ENCODE measurements at regions not wholly inside any gene's neighbourhood (a gene's known extent, or its start where the extent isn't known, plus 50 kb on each side); places are given as distances from the start of the nearest gene placed in this dataset.
"Not testable (repeated sequence)": the region's sequence is repeated elsewhere in the genome, so short reads cannot be mapped to it uniquely, and the experiment has no call there.

DNA sequence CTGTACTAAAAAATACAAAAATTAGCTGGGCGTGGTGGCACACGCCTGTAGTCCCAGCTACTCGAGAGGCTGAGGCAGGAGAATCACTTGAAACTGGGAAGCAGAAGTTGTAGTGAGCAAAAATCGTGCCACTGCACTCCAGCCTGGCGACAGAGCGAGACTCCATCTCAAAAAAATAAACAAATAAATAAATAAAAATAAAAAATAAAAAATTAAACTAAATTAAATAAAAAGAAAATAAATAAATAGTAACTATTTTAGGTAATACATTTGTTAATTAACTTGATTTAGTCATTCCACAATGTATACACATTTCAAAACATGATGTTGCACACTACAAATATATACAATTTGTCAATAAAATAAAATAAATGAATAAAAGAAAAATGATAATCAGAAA lies 116.3 kb upstream of the RFX3 start:
- H3K27ac ChIP-seq (ENCODE audit: low read depth in 2 of 2, low read length in 2 of 2); H3K9me3 ChIP-seq (ENCODE audit: control insufficient read depth in 2 of 2, low read length in 2 of 2); H3K9ac ChIP-seq (ENCODE audit: low read depth in 1 of 2, low read length in 2 of 2); H3K4me3 ChIP-seq (ENCODE audit: low read length in 2 of 2); H3K4me1 ChIP-seq (ENCODE audit: control insufficient read depth in 2 of 2, insufficient read depth in 2 of 2, low read length in 2 of 2); H3K27me3 ChIP-seq (ENCODE audit: control insufficient read depth in 2 of 2, insufficient read depth in 2 of 2, low read length in 2 of 2); H3K36me3 ChIP-seq (ENCODE audit: control insufficient read depth in 2 of 2, insufficient read depth in 2 of 2, low read length in 2 of 2): not testable (repeated sequence)

DNA sequence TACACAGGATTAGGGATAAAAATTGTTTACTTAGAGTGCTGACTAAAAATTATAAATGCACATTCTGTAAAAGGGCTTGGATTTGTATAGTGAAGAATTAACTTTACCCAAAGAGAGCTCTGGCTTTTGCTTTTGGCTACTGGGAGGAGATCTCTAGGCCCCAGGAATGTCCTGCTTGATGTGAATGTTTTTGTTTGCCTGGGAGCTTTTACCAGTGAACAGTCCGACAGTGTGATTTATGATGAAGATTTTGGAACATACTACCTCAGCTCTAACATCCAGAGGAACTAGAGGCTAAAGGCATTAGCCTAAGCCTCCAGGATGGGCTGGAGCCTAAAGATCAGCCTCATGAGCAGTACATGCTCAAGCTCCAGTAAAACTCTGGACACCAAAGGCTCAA lies 103.7 kb upstream of the RFX3 start:
- H3K27me3 ChIP-seq (ENCODE audit: control insufficient read depth in 2 of 2, insufficient read depth in 2 of 2, low read length in 2 of 2): no peaks in the 10 kb centered on the region
- H3K9ac ChIP-seq (ENCODE audit: low read depth in 1 of 2, low read length in 2 of 2): no peak overlapping the region
- no peak overlapping the region for H3K4me3 ChIP-seq (ENCODE audit: low read length in 2 of 2)
- no peak overlapping the region for H3K27ac ChIP-seq (ENCODE audit: low read depth in 2 of 2, low read length in 2 of 2)
- no peaks in the 10 kb centered on the region for H3K9me3 ChIP-seq (ENCODE audit: control insufficient read depth in 2 of 2, low read length in 2 of 2)
- no peaks in the 10 kb centered on the region for H3K36me3 ChIP-seq (ENCODE audit: control insufficient read depth in 2 of 2, insufficient read depth in 2 of 2, low read length in 2 of 2)
- no peaks in the 10 kb centered on the region for H3K4me1 ChIP-seq (ENCODE audit: control insufficient read depth in 2 of 2, insufficient read depth in 2 of 2, low read length in 2 of 2)

DNA sequence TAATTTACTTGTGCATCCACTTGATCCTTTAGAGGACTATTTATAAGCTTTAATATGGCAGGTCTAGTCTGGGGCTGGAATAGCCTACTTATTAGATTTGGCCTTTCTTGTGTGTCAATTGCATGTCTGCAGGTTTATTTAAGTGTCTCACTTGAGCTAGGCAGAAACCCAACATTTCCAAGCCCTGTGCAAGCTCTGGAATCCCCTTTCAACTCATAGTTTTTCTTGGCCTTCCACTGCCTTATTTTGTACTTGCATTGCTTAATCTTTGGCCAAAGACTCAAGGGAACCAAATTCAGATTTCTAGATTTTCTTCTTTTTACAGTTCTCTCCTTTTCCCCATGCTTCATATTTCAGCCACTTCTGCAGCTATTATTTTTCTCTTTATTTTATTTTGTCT lies 102.4 kb upstream of the RFX3 start:
- no peak overlapping the region for H3K9ac ChIP-seq (ENCODE audit: low read depth in 1 of 2, low read length in 2 of 2)
- no peaks in the 10 kb centered on the region for H3K36me3 ChIP-seq (ENCODE audit: control insufficient read depth in 2 of 2, insufficient read depth in 2 of 2, low read length in 2 of 2)
- H3K4me3 ChIP-seq (ENCODE audit: low read length in 2 of 2): no peak overlapping the region
- no peaks in the 10 kb centered on the region for H3K4me1 ChIP-seq (ENCODE audit: control insufficient read depth in 2 of 2, insufficient read depth in 2 of 2, low read length in 2 of 2)
- H3K27ac ChIP-seq (ENCODE audit: low read depth in 2 of 2, low read length in 2 of 2): no peak overlapping the region
- H3K9me3 ChIP-seq (ENCODE audit: control insufficient read depth in 2 of 2, low read length in 2 of 2): no peaks in the 10 kb centered on the region
- no peaks in the 10 kb centered on the region for H3K27me3 ChIP-seq (ENCODE audit: control insufficient read depth in 2 of 2, insufficient read depth in 2 of 2, low read length in 2 of 2)

DNA sequence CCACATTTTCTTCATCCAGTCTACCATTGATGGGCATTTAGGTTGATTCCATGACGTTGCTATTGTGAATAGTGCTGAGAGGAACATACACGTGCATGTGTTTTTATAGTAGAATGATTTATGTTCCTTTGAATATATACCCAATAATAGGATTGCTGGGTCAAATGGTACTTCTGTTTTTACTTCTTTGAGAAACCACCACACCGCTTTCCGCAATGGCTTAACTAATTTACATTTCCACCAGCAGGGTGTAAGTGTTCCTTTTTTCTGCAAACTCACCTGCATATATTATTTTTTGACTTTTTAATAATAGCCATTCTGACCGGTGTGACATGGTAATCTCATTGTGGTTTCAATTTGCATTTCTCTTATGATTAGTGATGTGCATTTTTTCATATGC lies 82.2 kb upstream of the RFX3 start:
- H3K36me3 ChIP-seq (ENCODE audit: control insufficient read depth in 2 of 2, insufficient read depth in 2 of 2, low read length in 2 of 2): no peaks in the 10 kb centered on the region
- no peaks in the 10 kb centered on the region for H3K4me1 ChIP-seq (ENCODE audit: control insufficient read depth in 2 of 2, insufficient read depth in 2 of 2, low read length in 2 of 2)
- no peaks in the 10 kb centered on the region for H3K9me3 ChIP-seq (ENCODE audit: control insufficient read depth in 2 of 2, low read length in 2 of 2)
- H3K9ac ChIP-seq (ENCODE audit: low read depth in 1 of 2, low read length in 2 of 2): no peak overlapping the region
- H3K27ac ChIP-seq (ENCODE audit: low read depth in 2 of 2, low read length in 2 of 2): no peak overlapping the region
- H3K27me3 ChIP-seq (ENCODE audit: control insufficient read depth in 2 of 2, insufficient read depth in 2 of 2, low read length in 2 of 2): no peaks in the 10 kb centered on the region
- H3K4me3 ChIP-seq (ENCODE audit: low read length in 2 of 2): no peak overlapping the region

DNA sequence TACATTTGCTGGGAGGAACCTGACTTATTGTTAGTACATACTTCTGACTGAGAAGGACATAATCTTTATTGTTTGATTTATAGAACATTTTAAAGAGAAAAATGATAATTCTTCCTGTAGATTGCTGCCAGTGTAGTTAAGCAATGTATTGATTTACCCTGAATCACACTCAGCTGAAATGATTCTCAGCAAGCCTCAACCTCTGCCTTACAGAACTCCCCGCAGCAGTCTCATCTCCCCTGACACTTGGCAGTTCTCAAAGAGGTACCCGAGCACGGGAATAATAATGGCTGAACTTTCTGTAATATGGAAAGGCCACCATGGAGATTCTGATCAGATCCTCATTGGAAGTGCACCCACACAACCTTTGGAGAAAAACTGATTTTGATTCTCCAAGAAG lies 74.9 kb upstream of the RFX3 start:
- H3K4me1 ChIP-seq (ENCODE audit: control insufficient read depth in 2 of 2, insufficient read depth in 2 of 2, low read length in 2 of 2): no peaks in the 10 kb centered on the region
- no peaks in the 10 kb centered on the region for H3K9me3 ChIP-seq (ENCODE audit: control insufficient read depth in 2 of 2, low read length in 2 of 2)
- H3K27me3 ChIP-seq (ENCODE audit: control insufficient read depth in 2 of 2, insufficient read depth in 2 of 2, low read length in 2 of 2): no peaks in the 10 kb centered on the region
- no peak overlapping the region for H3K9ac ChIP-seq (ENCODE audit: low read depth in 1 of 2, low read length in 2 of 2)
- no peak overlapping the region for H3K4me3 ChIP-seq (ENCODE audit: low read length in 2 of 2)
- no peak overlapping the region for H3K27ac ChIP-seq (ENCODE audit: low read depth in 2 of 2, low read length in 2 of 2)
- no peaks in the 10 kb centered on the region for H3K36me3 ChIP-seq (ENCODE audit: control insufficient read depth in 2 of 2, insufficient read depth in 2 of 2, low read length in 2 of 2)

DNA sequence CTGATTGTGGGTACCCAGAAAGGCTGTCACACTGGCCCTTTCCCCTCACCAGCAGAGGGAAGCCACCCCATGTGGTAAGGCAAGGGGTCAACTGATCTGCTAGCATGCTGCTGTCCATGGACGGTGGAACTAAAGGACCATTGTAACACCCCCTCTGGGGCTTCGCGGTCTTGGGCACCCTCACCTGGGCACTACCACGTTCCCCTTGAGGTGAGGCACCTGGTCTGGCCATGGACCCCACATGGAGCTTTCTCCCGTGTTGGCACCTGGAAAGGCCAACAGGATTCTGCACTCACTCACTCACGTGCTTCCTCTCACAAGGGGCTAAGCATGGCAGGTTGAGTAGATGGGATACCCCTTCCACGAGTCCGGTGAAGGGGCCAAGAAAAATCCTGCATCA lies 72.0 kb upstream of the RFX3 start:
- Histone ChIP-seq H3K27ac (ENCODE audit: low read depth in 2 of 2, low read length in 2 of 2) (no peak overlapping the region), H3K4me1 (ENCODE audit: control insufficient read depth in 2 of 2, insufficient read depth in 2 of 2, low read length in 2 of 2) (no peaks in the 10 kb centered on the region), H3K9me3 (ENCODE audit: control insufficient read depth in 2 of 2, low read length in 2 of 2) (no peaks in the 10 kb centered on the region)

DNA sequence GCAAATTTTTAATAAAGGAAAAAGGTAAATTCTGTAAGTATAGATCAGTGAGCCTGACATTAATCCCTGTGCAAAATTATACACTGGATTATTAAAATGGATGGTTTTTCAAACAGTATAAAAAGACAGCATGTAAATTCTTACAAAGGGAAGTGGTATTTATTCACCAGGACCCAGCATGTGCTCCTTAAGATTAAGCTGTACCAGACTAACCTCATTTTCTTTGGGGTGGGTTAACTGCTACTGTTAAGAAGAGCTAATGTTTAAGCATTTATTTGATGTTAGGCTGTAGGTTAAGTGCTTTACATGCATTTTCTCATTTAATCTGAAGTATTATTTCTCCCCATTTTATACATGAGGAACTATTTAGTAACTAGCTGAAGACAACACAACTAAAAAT lies 60.3 kb upstream of the RFX3 start:
- Histone ChIP-seq H3K9ac (ENCODE audit: low read depth in 1 of 2, low read length in 2 of 2) (no peak overlapping the region), H3K27me3 (ENCODE audit: control insufficient read depth in 2 of 2, insufficient read depth in 2 of 2, low read length in 2 of 2) (no peaks in the 10 kb centered on the region), H3K4me3 (ENCODE audit: low read length in 2 of 2) (no peak overlapping the region), H3K27ac (ENCODE audit: low read depth in 2 of 2, low read length in 2 of 2) (no peak overlapping the region), H3K36me3 (ENCODE audit: control insufficient read depth in 2 of 2, insufficient read depth in 2 of 2, low read length in 2 of 2) (no peaks in the 10 kb centered on the region), H3K9me3 (ENCODE audit: control insufficient read depth in 2 of 2, low read length in 2 of 2) (peaks cover 2 to 4% of the 10 kb centered on the region in 2 donors), H3K4me1 (ENCODE audit: control insufficient read depth in 2 of 2, insufficient read depth in 2 of 2, low read length in 2 of 2) (no peaks in the 10 kb centered on the region)

More for the DNA sequence above, 72.0 kb upstream of the RFX3 start:
- Histone ChIP-seq H3K27me3 (ENCODE audit: control insufficient read depth in 2 of 2, insufficient read depth in 2 of 2, low read length in 2 of 2) (no peaks in the 10 kb centered on the region), H3K4me3 (ENCODE audit: low read length in 2 of 2) (no peak overlapping the region), H3K36me3 (ENCODE audit: control insufficient read depth in 2 of 2, insufficient read depth in 2 of 2, low read length in 2 of 2) (no peaks in the 10 kb centered on the region), H3K9ac (ENCODE audit: low read depth in 1 of 2, low read length in 2 of 2) (no peak overlapping the region)

DNA sequence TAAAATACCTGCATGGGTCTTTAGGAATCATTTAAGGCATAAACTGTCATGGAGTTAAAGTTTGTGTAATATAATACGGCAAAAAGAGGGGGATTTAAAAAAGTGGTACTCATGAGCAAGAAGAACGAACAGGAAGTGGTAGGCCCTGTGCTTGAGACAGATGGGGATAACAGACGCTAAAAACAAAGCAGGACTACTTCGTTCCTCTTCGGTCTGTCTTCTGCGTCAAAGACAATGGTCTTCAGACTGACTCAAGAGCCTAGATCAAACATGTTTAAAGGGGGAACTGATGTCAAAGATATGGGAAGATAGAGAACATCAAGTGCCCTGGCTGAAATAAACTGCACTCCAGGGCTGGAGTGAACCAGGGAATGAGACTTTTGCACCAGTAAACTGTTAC lies 59.8 kb upstream of the RFX3 start:
- H3K4me1 ChIP-seq (ENCODE audit: control insufficient read depth in 2 of 2, insufficient read depth in 2 of 2, low read length in 2 of 2): no peaks in the 10 kb centered on the region
- H3K36me3 ChIP-seq (ENCODE audit: control insufficient read depth in 2 of 2, insufficient read depth in 2 of 2, low read length in 2 of 2): no peaks in the 10 kb centered on the region
- H3K4me3 ChIP-seq (ENCODE audit: low read length in 2 of 2): no peak overlapping the region
- H3K27me3 ChIP-seq (ENCODE audit: control insufficient read depth in 2 of 2, insufficient read depth in 2 of 2, low read length in 2 of 2): no peaks in the 10 kb centered on the region
- no peak overlapping the region for H3K27ac ChIP-seq (ENCODE audit: low read depth in 2 of 2, low read length in 2 of 2)
- H3K9me3 ChIP-seq (ENCODE audit: control insufficient read depth in 2 of 2, low read length in 2 of 2): peaks cover 2 to 4% of the 10 kb centered on the region in 2 donors
- no peak overlapping the region for H3K9ac ChIP-seq (ENCODE audit: low read depth in 1 of 2, low read length in 2 of 2)

DNA sequence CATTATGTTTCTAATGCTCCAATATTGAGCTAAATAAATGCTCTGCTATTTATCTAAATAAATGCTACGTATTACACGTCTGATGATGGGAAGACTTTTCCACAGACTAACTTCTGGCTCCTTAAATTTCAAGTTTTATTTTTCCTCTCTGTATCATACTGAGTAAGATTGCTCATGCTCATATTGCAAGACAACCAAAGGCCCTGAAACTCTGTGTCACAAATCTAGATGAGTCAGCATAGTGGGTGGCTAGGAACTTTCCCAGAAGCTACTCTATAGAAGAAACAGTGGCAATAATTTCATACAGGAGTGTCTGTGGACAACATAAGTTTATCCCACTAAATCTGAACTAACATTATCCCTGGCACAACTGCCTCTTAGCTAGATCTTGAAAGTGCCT lies 53.0 kb upstream of the RFX3 start:
- Histone ChIP-seq H3K4me1 (ENCODE audit: control insufficient read depth in 2 of 2, insufficient read depth in 2 of 2, low read length in 2 of 2) (no peaks in the 10 kb centered on the region), H3K27me3 (ENCODE audit: control insufficient read depth in 2 of 2, insufficient read depth in 2 of 2, low read length in 2 of 2) (no peaks in the 10 kb centered on the region), H3K4me3 (ENCODE audit: low read length in 2 of 2) (no peak overlapping the region), H3K27ac (ENCODE audit: low read depth in 2 of 2, low read length in 2 of 2) (no peak overlapping the region), H3K9me3 (ENCODE audit: control insufficient read depth in 2 of 2, low read length in 2 of 2) (peaks cover 2 to 4% of the 10 kb centered on the region in 2 donors), H3K36me3 (ENCODE audit: control insufficient read depth in 2 of 2, insufficient read depth in 2 of 2, low read length in 2 of 2) (no peaks in the 10 kb centered on the region), H3K9ac (ENCODE audit: low read depth in 1 of 2, low read length in 2 of 2) (no peak overlapping the region)

DNA sequence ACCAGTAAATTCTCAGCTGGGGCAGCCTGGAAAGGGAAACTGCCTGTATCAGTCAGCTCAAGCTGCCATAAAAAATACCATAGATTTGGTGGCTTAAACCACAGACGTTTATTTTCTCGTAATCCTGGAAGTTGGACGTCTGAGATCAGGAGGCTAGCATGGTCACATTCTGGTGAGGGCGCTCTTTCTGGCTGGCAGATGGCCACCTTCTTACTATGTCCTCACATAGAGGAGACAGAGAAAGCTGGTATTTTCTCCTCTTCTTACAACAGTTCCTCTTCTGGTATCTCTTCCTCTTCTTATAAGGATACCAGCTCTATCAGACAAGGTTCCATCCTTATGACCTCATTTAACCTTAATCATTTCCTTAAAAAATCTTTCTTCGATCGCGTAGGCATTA lies 50.5 kb upstream of the RFX3 start:
- H3K9ac ChIP-seq (ENCODE audit: low read depth in 1 of 2, low read length in 2 of 2): no peak overlapping the region
- H3K36me3 ChIP-seq (ENCODE audit: control insufficient read depth in 2 of 2, insufficient read depth in 2 of 2, low read length in 2 of 2): no peaks in the 10 kb centered on the region
- no peak overlapping the region for H3K27ac ChIP-seq (ENCODE audit: low read depth in 2 of 2, low read length in 2 of 2)
- H3K4me1 ChIP-seq (ENCODE audit: control insufficient read depth in 2 of 2, insufficient read depth in 2 of 2, low read length in 2 of 2): no peaks in the 10 kb centered on the region
- no peaks in the 10 kb centered on the region for H3K9me3 ChIP-seq (ENCODE audit: control insufficient read depth in 2 of 2, low read length in 2 of 2)
- H3K27me3 ChIP-seq (ENCODE audit: control insufficient read depth in 2 of 2, insufficient read depth in 2 of 2, low read length in 2 of 2): no peaks in the 10 kb centered on the region
- H3K4me3 ChIP-seq (ENCODE audit: low read length in 2 of 2): no peak overlapping the region

DNA sequence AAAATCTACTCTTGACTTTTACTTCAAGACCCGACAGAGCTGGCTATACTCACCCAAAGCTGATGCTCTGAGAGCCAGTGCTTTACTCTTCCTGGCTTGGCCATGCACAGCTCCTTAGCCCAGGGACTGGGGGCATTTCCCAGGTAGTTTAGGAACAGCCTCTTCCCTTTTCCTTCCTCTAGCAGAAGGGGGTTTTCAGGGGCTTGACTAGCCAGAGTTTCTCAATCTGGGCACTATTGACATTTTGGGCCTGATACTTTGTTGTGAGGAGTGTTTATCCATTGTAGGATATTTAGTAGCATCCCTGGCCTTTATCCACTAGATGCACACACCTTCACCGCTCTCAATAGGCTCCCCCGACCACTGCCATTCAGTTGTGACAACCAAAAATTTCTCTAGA lies 50.0 kb upstream of the RFX3 start:
- H3K9me3 ChIP-seq (ENCODE audit: control insufficient read depth in 2 of 2, low read length in 2 of 2): no peaks in the 10 kb centered on the region
- H3K36me3 ChIP-seq (ENCODE audit: control insufficient read depth in 2 of 2, insufficient read depth in 2 of 2, low read length in 2 of 2): no peaks in the 10 kb centered on the region
- no peaks in the 10 kb centered on the region for H3K27me3 ChIP-seq (ENCODE audit: control insufficient read depth in 2 of 2, insufficient read depth in 2 of 2, low read length in 2 of 2)
- no peak overlapping the region for H3K9ac ChIP-seq (ENCODE audit: low read depth in 1 of 2, low read length in 2 of 2)
- no peaks in the 10 kb centered on the region for H3K4me1 ChIP-seq (ENCODE audit: control insufficient read depth in 2 of 2, insufficient read depth in 2 of 2, low read length in 2 of 2)
- no peak overlapping the region for H3K27ac ChIP-seq (ENCODE audit: low read depth in 2 of 2, low read length in 2 of 2)
- no peak overlapping the region for H3K4me3 ChIP-seq (ENCODE audit: low read length in 2 of 2)
